MCF 10A (cell line): ENCODE measurements at regions not wholly inside any gene's neighbourhood (a gene's known extent, or its start where the extent isn't known, plus 50 kb on each side); places are given as distances from the start of the nearest gene placed in this dataset.

Source experiments
- BruUV-seq: library from RNA; stranded (reverse); fragments of 400-500 nt; replicated peaks from 2 replicates; lab custom pipeline; 2021; lab: Mats Ljungman, UMichigan
- CTCF ChIA-PET: fragments of 300-600 bp; sonication (Branson Sonifier 250); formaldehyde crosslinking; extraction: SDS; loops from one replicate; lab custom pipeline; 2021; ENCODE audit warnings: antibody characterized with exemption, inconsistent platforms; lab: Yijun Ruan, JAX
- POLR2A ChIA-PET: fragments of 300-600, 350-650 bp; sonication (Branson Sonifier 250); formaldehyde crosslinking; extraction: SDS; loops from one replicate; lab custom pipeline; 2020; ENCODE audit warnings: antibody characterized with exemption, inconsistent platforms; lab: Yijun Ruan, JAX
- DNase-seq: peaks from one replicate; pipeline ENCODE4 v3.0.0-alpha.2; 2018; ENCODE audit not compliant: unreplicated experiment
- H3K27ac Mint-ChIP-seq: one replicate; pipeline ENCODE4 v1.8.0; 2022; ENCODE audit warnings: mild to moderate bottlenecking, low read depth, mixed read lengths; ENCODE audit not compliant: unreplicated experiment
- H3K27me3 Mint-ChIP-seq: one replicate; pipeline ENCODE4 v1.8.0; 2022; ENCODE audit warnings: mixed read lengths; ENCODE audit not compliant: insufficient read depth, unreplicated experiment
- H3K36me3 Mint-ChIP-seq: one replicate; pipeline ENCODE4 v1.8.0; 2022; ENCODE audit warnings: mild to moderate bottlenecking, moderate library complexity, mixed read lengths; ENCODE audit not compliant: insufficient read depth, unreplicated experiment
- H3K4me1 Mint-ChIP-seq: one replicate; pipeline ENCODE4 v1.8.0; 2022; ENCODE audit warnings: mixed read lengths; ENCODE audit not compliant: insufficient read depth, unreplicated experiment
- H3K4me3 Mint-ChIP-seq: one replicate; pipeline ENCODE4 v1.8.0; 2022; ENCODE audit warnings: mild to moderate bottlenecking, moderate library complexity, mixed read lengths; ENCODE audit not compliant: unreplicated experiment
- H3K9me3 Mint-ChIP-seq: one replicate; pipeline ENCODE4 v1.8.0; 2022; ENCODE audit warnings: mixed read lengths; ENCODE audit not compliant: unreplicated experiment
- intact Hi-C: fragments of 100-400 bp; cut with micrococcal nuclease; formaldehyde crosslinking; loops from 2 replicates; pipeline ENCODE4 v1.14.1; 2022
- TF ChIP-seq, protein P1 (sequence below): fragments of 200-600 bp; IDR thresholded peaks from one replicate; pipeline ENCODE4 v1.8.0; 2022; ENCODE audit warnings: antibody characterized with exemption, mild to moderate bottlenecking; ENCODE audit not compliant: unreplicated experiment

DNA sequence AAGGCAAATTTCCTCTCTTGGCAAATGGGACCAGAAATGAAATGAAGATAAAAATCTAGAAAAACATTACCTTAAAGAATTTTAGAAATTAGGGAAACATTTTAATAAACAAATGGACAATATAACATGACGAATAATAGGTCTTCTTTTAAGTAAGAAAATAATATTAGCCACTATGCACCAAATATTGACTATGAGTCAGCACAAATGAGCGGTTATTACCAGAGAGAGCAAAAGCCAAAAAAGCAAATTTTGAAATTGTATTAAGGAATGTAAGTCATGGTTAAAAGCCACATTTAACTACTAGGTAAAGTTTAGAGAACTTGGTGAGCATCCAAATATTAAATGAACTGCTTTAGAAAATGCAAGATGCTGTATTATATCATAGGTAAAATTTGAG is 376.6 kb upstream of the JAG1 start:
- CTCF ChIA-PET: interaction anchor here (0.6 kb wide), 1 partner anchor 75 kb away, joined by 3 read pairs; no protein-coding TSS in a partner anchor
- TF ChIP-seq, protein P1, sequence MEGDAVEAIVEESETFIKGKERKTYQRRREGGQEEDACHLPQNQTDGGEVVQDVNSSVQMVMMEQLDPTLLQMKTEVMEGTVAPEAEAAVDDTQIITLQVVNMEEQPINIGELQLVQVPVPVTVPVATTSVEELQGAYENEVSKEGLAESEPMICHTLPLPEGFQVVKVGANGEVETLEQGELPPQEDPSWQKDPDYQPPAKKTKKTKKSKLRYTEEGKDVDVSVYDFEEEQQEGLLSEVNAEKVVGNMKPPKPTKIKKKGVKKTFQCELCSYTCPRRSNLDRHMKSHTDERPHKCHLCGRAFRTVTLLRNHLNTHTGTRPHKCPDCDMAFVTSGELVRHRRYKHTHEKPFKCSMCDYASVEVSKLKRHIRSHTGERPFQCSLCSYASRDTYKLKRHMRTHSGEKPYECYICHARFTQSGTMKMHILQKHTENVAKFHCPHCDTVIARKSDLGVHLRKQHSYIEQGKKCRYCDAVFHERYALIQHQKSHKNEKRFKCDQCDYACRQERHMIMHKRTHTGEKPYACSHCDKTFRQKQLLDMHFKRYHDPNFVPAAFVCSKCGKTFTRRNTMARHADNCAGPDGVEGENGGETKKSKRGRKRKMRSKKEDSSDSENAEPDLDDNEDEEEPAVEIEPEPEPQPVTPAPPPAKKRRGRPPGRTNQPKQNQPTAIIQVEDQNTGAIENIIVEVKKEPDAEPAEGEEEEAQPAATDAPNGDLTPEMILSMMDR: no peak
- BruUV-seq: no TSS peak

DNA sequence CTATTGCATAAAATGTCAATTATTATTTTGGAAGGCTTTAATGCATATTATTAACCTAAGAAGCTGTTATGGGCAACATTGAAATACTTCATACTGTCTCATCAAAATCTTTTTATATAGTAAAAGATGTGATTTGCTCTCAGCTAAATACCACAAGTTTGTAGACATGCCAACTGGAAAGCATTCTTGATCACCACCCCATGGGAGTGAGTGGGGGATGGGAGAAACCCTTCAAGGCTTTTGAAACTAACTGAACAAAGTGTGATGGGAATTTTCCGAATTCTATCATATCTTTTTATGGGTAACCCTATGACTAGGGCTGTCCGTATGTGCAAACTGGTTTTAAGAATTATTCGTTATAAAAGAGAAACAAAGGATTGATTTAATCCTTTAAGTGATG is 377.3 kb upstream of the JAG1 start:
- CTCF ChIA-PET: interaction anchor here (0.6 to 1.1 kb wide), 3 partner anchors 371 to 380 kb away, joined by 3 read pairs; no protein-coding TSS in a partner anchor
- TF ChIP-seq, protein P1: no peak

More for the DNA sequence above, 376.6 kb upstream of the JAG1 start:
- Mint-ChIP-seq H3K4me1 (no peaks in the 10 kb centered on the region), H3K36me3 (no peaks in the 10 kb centered on the region), H3K27me3 (no peaks in the 10 kb centered on the region), H3K27ac (no peak overlapping the region), H3K4me3 (no peak overlapping the region), H3K9me3 (no peaks in the 10 kb centered on the region)
- intact Hi-C loops: no loop called here
- POLR2A ChIA-PET: no interaction called here
- DNase-seq: no peak

GRCh38 chr20:11053310-11053709 is 379.5 kb upstream of the JAG1 start:
- intact Hi-C loops: no loop called here
- H3K27ac Mint-ChIP-seq: no peak overlapping the region

More for the DNA sequence above, 377.3 kb upstream of the JAG1 start:
- intact Hi-C loops: no loop called here
- no peaks in the 10 kb centered on the region for H3K36me3 Mint-ChIP-seq
- no peak for DNase-seq
- H3K27ac Mint-ChIP-seq: no peak overlapping the region
- BruUV-seq: no TSS peak
- POLR2A ChIA-PET: interaction anchor here (1.2 kb wide), 1 partner anchor 9 kb away, joined by 8 read pairs; no protein-coding TSS in a partner anchor
- H3K4me3 Mint-ChIP-seq: no peak overlapping the region
- no peaks in the 10 kb centered on the region for H3K9me3 Mint-ChIP-seq
- H3K27me3 Mint-ChIP-seq: no peaks in the 10 kb centered on the region
- H3K4me1 Mint-ChIP-seq: no peaks in the 10 kb centered on the region

GRCh38 chr20:11054266-11054993 is 380.6 kb upstream of the JAG1 start:
- H3K36me3 Mint-ChIP-seq: no peaks in the 10 kb centered on the region
- ChIA-PET POLR2A (no interaction called here), CTCF (interaction anchor here (0.6 to 1.6 kb wide), 2 partner anchors 39 to 398 kb away, joined by 3 to 5 read pairs; no protein-coding TSS in a partner anchor)
- H3K4me3 Mint-ChIP-seq: no peak overlapping the region
- TF ChIP-seq, protein P1: no peak
- intact Hi-C loops: no loop called here
- no TSS peak for BruUV-seq
- H3K27ac Mint-ChIP-seq: no peak overlapping the region
- H3K4me1 Mint-ChIP-seq: no peaks in the 10 kb centered on the region
- H3K9me3 Mint-ChIP-seq: no peaks in the 10 kb centered on the region
- H3K27me3 Mint-ChIP-seq: no peaks in the 10 kb centered on the region
- no peak for DNase-seq

More at GRCh38 chr20:11053310-11053709, 379.5 kb upstream of the JAG1 start:
- H3K4me3 Mint-ChIP-seq: no peak overlapping the region
- BruUV-seq: no TSS peak
- no peaks in the 10 kb centered on the region for H3K36me3 Mint-ChIP-seq
- no peaks in the 10 kb centered on the region for H3K4me1 Mint-ChIP-seq
- no peak for DNase-seq
- CTCF ChIA-PET: interaction anchor here (0.7 to 1.6 kb wide), 2 partner anchors 9 to 38 kb away, joined by 3 to 5 read pairs; no protein-coding TSS in a partner anchor
- TF ChIP-seq, protein P1: no peak
- no peaks in the 10 kb centered on the region for H3K27me3 Mint-ChIP-seq
- POLR2A ChIA-PET: no interaction called here
- H3K9me3 Mint-ChIP-seq: no peaks in the 10 kb centered on the region
